Liver (tissue), 3 donors: ENCODE measurements at regions not wholly inside any gene's neighbourhood (a gene's known extent, or its start where the extent isn't known, plus 50 kb on each side); places are given as distances from the start of the nearest gene placed in this dataset.

Experiments
- CTCF ChIP-seq: fragments of 150-350 bp; IDR thresholded peaks from 2 replicates; pipeline ENCODE4 v1.5.1; 2017; ENCODE audit warnings: improper control_type of control experiment, low read depth, low read length; ENCODE audit not compliant: missing input control
- JUND ChIP-seq, 2 donors: IDR thresholded peaks; 2 replicates each; pipeline ENCODE4 v1.6.1; 2016; ENCODE audit warnings: antibody characterized with exemption in 2 of 2
- RAD21 ChIP-seq, 2 donors: IDR thresholded peaks; 2 replicates each; pipeline ENCODE4 v1.6.1; 2016; ENCODE audit warnings: antibody characterized with exemption in 2 of 2, mild to moderate bottlenecking in 2 of 2
- YY1 ChIP-seq: IDR thresholded peaks from 2 replicates; pipeline ENCODE4 v1.6.1; 2016; ENCODE audit warnings: antibody characterized with exemption, mild to moderate bottlenecking
- ZBTB33 ChIP-seq: IDR thresholded peaks from 2 replicates; pipeline ENCODE4 v1.6.1; 2016; ENCODE audit warnings: antibody characterized with exemption
- TF ChIP-seq, protein P1 (sequence below): IDR thresholded peaks from 2 replicates; pipeline ENCODE4 v1.6.1; 2016; ENCODE audit warnings: antibody characterized with exemption, mild to moderate bottlenecking
- donor health status: healthy.
- donor health status: healthy.

GRCh38 chr1:172907834-172908326, 142.9 kb downstream of the TNFSF18 start:
- TF ChIP-seq CTCF (no peak), ZBTB33 (no peak), YY1 (no peak), RAD21 (IDR thresholded peaks at IDR 0.05) (no peak), JUND (IDR thresholded peaks at IDR 0.05) (no peak)
- TF ChIP-seq, protein P1, sequence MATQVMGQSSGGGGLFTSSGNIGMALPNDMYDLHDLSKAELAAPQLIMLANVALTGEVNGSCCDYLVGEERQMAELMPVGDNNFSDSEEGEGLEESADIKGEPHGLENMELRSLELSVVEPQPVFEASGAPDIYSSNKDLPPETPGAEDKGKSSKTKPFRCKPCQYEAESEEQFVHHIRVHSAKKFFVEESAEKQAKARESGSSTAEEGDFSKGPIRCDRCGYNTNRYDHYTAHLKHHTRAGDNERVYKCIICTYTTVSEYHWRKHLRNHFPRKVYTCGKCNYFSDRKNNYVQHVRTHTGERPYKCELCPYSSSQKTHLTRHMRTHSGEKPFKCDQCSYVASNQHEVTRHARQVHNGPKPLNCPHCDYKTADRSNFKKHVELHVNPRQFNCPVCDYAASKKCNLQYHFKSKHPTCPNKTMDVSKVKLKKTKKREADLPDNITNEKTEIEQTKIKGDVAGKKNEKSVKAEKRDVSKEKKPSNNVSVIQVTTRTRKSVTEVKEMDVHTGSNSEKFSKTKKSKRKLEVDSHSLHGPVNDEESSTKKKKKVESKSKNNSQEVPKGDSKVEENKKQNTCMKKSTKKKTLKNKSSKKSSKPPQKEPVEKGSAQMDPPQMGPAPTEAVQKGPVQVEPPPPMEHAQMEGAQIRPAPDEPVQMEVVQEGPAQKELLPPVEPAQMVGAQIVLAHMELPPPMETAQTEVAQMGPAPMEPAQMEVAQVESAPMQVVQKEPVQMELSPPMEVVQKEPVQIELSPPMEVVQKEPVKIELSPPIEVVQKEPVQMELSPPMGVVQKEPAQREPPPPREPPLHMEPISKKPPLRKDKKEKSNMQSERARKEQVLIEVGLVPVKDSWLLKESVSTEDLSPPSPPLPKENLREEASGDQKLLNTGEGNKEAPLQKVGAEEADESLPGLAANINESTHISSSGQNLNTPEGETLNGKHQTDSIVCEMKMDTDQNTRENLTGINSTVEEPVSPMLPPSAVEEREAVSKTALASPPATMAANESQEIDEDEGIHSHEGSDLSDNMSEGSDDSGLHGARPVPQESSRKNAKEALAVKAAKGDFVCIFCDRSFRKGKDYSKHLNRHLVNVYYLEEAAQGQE, result no peak
